ELF-1 (cell line): ENCODE measurements at regions not wholly inside any gene's neighbourhood (a gene's known extent, or its start where the extent isn't known, plus 50 kb on each side); places are given as distances from the start of the nearest gene placed in this dataset.
A peak's percentile ranks its signal among the peaks of the same experiment; 100 is the strongest.

ENCODE experiments used
- DNase-seq: peaks from one replicate; pipeline ENCODE4 v3.0.0-alpha.2; 2016; ENCODE audit warnings: low read depth, low spot score

GRCh38 chr20:60313614-60314013, 355.4 kb downstream of the CDH26 start:
- DNase-seq = no peak

- no peak for DNase-seq
These were observed 356.5 kb downstream of the CDH26 start for GRCh38 chr20:60314727-60315126.

- no peak for DNase-seq
These were observed 358.4 kb downstream of the CDH26 start for GRCh38 chr20:60316476-60317158.

- DNase-seq = no peak
These were observed 359.2 kb downstream of the CDH26 start for GRCh38 chr20:60317401-60317800.

GRCh38 chr20:60321601-60322000, 363.4 kb downstream of the CDH26 start:
- DNase-seq = no peak

- DNase-seq = no peak
These were observed 368.6 kb downstream of the CDH26 start for GRCh38 chr20:60326821-60327220.

GRCh38 chr20:60327971-60328660, 369.9 kb downstream of the CDH26 start:
- no peak for DNase-seq

- no peak for DNase-seq
These were observed 372.2 kb downstream of the CDH26 start for GRCh38 chr20:60330461-60330860.

GRCh38 chr20:60331688-60332300, 373.6 kb downstream of the CDH26 start:
- no peak for DNase-seq

GRCh38 chr20:60332523-60332922, 374.3 kb downstream of the CDH26 start:
- peak; percentile 22 for DNase-seq

- no peak for DNase-seq
These were observed 376.7 kb downstream of the CDH26 start for GRCh38 chr20:60334911-60335310.

GRCh38 chr20:60338556-60338955, 380.3 kb downstream of the CDH26 start:
- no peak for DNase-seq

- DNase-seq = no peak
These were observed 381.5 kb downstream of the CDH26 start for GRCh38 chr20:60339738-60340137.

- no peak for DNase-seq
These were observed 382.0 kb downstream of the CDH26 start for GRCh38 chr20:60340232-60340631.

GRCh38 chr20:60341062-60341461, 382.8 kb downstream of the CDH26 start:
- no peak for DNase-seq

GRCh38 chr20:60345106-60345505, 386.9 kb downstream of the CDH26 start:
- DNase-seq = peak; percentile 14

- no peak for DNase-seq
These were observed 391.2 kb downstream of the CDH26 start for GRCh38 chr20:60349418-60349817.

GRCh38 chr20:60352017-60352416, 393.8 kb downstream of the CDH26 start:
- peak; percentile 23 for DNase-seq

GRCh38 chr20:60352596-60352995, 394.4 kb downstream of the CDH26 start:
- no peak for DNase-seq

GRCh38 chr20:60354024-60354580, 395.9 kb downstream of the CDH26 start:
- no peak for DNase-seq

GRCh38 chr20:60358101-60358500, 399.9 kb downstream of the CDH26 start:
- no peak for DNase-seq

GRCh38 chr20:60359010-60359409, 400.8 kb downstream of the CDH26 start:
- DNase-seq = no peak
